GM23338 (cell line): ENCODE measurements at regions not wholly inside any gene's neighbourhood (a gene's known extent, or its start where the extent isn't known, plus 50 kb on each side); places are given as distances from the start of the nearest gene placed in this dataset.

Experiments
- ATAC-seq: fragments of 200-7000 bp; cut with Tn5 transposase; 3 replicates; pipeline ENCODE4 v1.9.1; 2020
- DNase-seq: peaks from one replicate; pipeline ENCODE4 v3.0.0-alpha.2; 2015; ENCODE audit warnings: low spot score
- H2AFZ ChIP-seq: fragments of 200-600 bp; sonication (generic); 2 replicates; pipeline ENCODE4 v1.8.0; 2016; ENCODE audit warnings: antibody characterized with exemption, mild to moderate bottlenecking, moderate library complexity
- H3F3A ChIP-seq: fragments of 200-600 bp; sonication (generic); replicated peaks from 2 replicates; pipeline ENCODE4 v1.8.0; 2017; ENCODE audit warnings: antibody characterized with exemption, mixed run types, low read depth
- H3K27ac ChIP-seq: fragments of 200-600 bp; sonication (generic); 2 replicates; pipeline ENCODE4 v1.6.1; 2016; ENCODE audit warnings: low read depth
- H3K27me3 ChIP-seq: fragments of 200-600 bp; sonication (generic); 2 replicates; pipeline ENCODE4 v1.8.0; 2016; ENCODE audit warnings: mild to moderate bottlenecking, mixed run types, moderate library complexity; ENCODE audit not compliant: insufficient read depth
- H3K36me3 ChIP-seq: fragments of 200-600 bp; sonication (generic); 2 replicates; pipeline ENCODE4 v1.8.0; 2016; ENCODE audit warnings: mild to moderate bottlenecking; ENCODE audit not compliant: insufficient read depth
- H3K4me1 ChIP-seq: fragments of 200-600 bp; sonication (generic); 2 replicates; pipeline ENCODE4 v1.8.0; 2016; ENCODE audit warnings: mild to moderate bottlenecking, moderate library complexity; ENCODE audit not compliant: insufficient read depth
- H3K4me2 ChIP-seq: fragments of 200-600 bp; sonication (generic); 2 replicates; pipeline ENCODE4 v1.7.1; 2017; ENCODE audit warnings: mixed run types
- H3K4me3 ChIP-seq: fragments of 200-600 bp; sonication (generic); 2 replicates; pipeline ENCODE4 v1.6.1; 2016; ENCODE audit warnings: mixed run types
- H3K79me2 ChIP-seq: fragments of 200-600 bp; sonication (generic); replicated peaks from 2 replicates; pipeline ENCODE4 v1.8.0; 2017; ENCODE audit warnings: mild to moderate bottlenecking; ENCODE audit not compliant: insufficient read depth
- H3K9me2 ChIP-seq: fragments of 200-600 bp; sonication (generic); 2 replicates; pipeline ENCODE4 v1.8.0; 2017; ENCODE audit not compliant: insufficient read depth
- H4K20me1 ChIP-seq: fragments of 200-600 bp; sonication (generic); replicated peaks from 2 replicates; pipeline ENCODE4 v1.8.0; 2017; ENCODE audit warnings: mild to moderate bottlenecking; ENCODE audit not compliant: insufficient read depth
- H3K27ac Mint-ChIP-seq: 2 replicates; pipeline ENCODE4 v1.8.0; 2020; ENCODE audit warnings: inconsistent platforms, mild to moderate bottlenecking, moderate library complexity, mixed read lengths
- H3K27me3 Mint-ChIP-seq: 3 replicates; pipeline ENCODE4 v1.8.0; 2022; ENCODE audit warnings: low read depth, mild to moderate bottlenecking, moderate library complexity, mixed read lengths, inconsistent platforms; ENCODE audit not compliant: insufficient read depth, poor library complexity
- H3K36me3 Mint-ChIP-seq: 3 replicates; pipeline ENCODE4 v1.8.0; 2021; ENCODE audit warnings: low read depth, mild to moderate bottlenecking, inconsistent platforms, moderate library complexity, mixed read lengths
- H3K4me1 Mint-ChIP-seq: 3 replicates; pipeline ENCODE4 v1.8.0; 2020; ENCODE audit warnings: mild to moderate bottlenecking, inconsistent platforms, mixed read lengths
- H3K4me3 Mint-ChIP-seq: 3 replicates; pipeline ENCODE4 v1.8.0; 2021; ENCODE audit warnings: moderate library complexity, mild to moderate bottlenecking, inconsistent platforms, mixed read lengths
- H3K9me3 Mint-ChIP-seq: 3 replicates; pipeline ENCODE4 v1.8.0; 2020; ENCODE audit warnings: moderate library complexity, mild to moderate bottlenecking, inconsistent platforms, mixed read lengths
- CREB1 ChIP-seq: fragments of 250-450 bp; sonication (Bioruptor Pico); IDR thresholded peaks from 2 replicates; pipeline ENCODE4 v1.5.0; 2020; ENCODE audit warnings: low read depth, mild to moderate bottlenecking, moderate library complexity
- CTCF ChIP-seq, 2 experiments: fragments of 200-600 bp in 1 of 2; sonication (generic) in 1 of 2; conservative IDR thresholded peaks; 2 replicates each; pipeline versions ENCODE4 v1.5.1 to v1.6.1; 2016 to 2017; ENCODE audit warnings: antibody characterized with exemption in 2 of 2, low read depth in 2 of 2, mild to moderate bottlenecking in 2 of 2, moderate library complexity in 1 of 2
- ETS1 ChIP-seq: IDR thresholded peaks from 2 replicates; pipeline ENCODE4 v1.6.1; 2016; ENCODE audit warnings: antibody characterized with exemption
- EZH2 ChIP-seq: fragments of 200-600 bp; sonication (generic); IDR thresholded peaks from one replicate; pipeline ENCODE4 v1.8.0; 2017; ENCODE audit warnings: antibody characterized with exemption, mild to moderate bottlenecking, low read depth; ENCODE audit not compliant: unreplicated experiment
- EZH2phosphoT487 ChIP-seq: fragments of 200-600 bp; sonication (generic); IDR thresholded peaks from one replicate; pipeline ENCODE4 v1.8.1; 2018; ENCODE audit warnings: antibody characterized with exemption; ENCODE audit not compliant: unreplicated experiment
- JUNB ChIP-seq: IDR thresholded peaks from one replicate; pipeline ENCODE4 v1.6.1; 2016; ENCODE audit warnings: antibody characterized with exemption; ENCODE audit not compliant: unreplicated experiment
- NANOG ChIP-seq: IDR thresholded peaks from 2 replicates; pipeline ENCODE4 v1.6.1; 2016; ENCODE audit warnings: antibody characterized with exemption, borderline replicate concordance
- POLR2AphosphoS5 ChIP-seq: IDR thresholded peaks from 2 replicates; pipeline ENCODE4 v1.6.1; 2016; ENCODE audit warnings: antibody characterized with exemption, low read depth
- REST ChIP-seq: IDR thresholded peaks from one replicate; pipeline ENCODE4 v1.6.1; 2018; ENCODE audit warnings: antibody characterized with exemption; ENCODE audit not compliant: unreplicated experiment
- STAT1 ChIP-seq: IDR thresholded peaks from one replicate; pipeline ENCODE4 v1.6.1; 2016; ENCODE audit warnings: antibody characterized with exemption; ENCODE audit not compliant: unreplicated experiment
- ZNF114 ChIP-seq: fragments of 250-450 bp; sonication (Bioruptor Pico); IDR thresholded peaks from 2 replicates; pipeline ENCODE4 v1.5.0; 2020; ENCODE audit warnings: mild to moderate bottlenecking, moderate library complexity
- ZNF331 ChIP-seq: fragments of 250-450 bp; sonication (Bioruptor Pico); IDR thresholded peaks from 2 replicates; pipeline ENCODE4 v1.5.0; 2020; ENCODE audit warnings: low read depth, mild to moderate bottlenecking, moderate library complexity
- ZNF462 ChIP-seq: fragments of 250-450 bp; sonication (Bioruptor Pico); IDR thresholded peaks from 2 replicates; pipeline ENCODE4 v1.5.0; 2020; ENCODE audit warnings: mild to moderate bottlenecking, moderate library complexity

DNA sequence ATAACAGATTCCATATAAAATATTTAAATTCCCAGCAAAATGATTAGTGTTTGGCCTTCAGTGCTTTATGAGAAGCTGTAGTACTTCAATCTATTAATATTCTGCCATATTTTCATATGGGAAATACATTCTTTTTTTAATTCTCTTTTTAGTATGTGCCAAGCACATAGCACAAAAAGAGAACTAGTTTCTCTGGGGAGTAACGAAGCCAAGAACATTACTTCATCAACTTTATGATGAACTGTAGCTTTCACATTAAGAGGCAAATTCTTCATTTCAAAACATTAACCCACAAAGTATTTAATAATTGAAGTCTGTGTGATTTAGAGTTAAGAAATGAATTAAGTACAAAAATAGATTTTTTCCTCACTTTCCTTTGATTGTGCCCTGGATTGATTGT, 281.0 kb upstream of the EYS start:
- H3K27me3 Mint-ChIP-seq, result no peaks in the 10 kb centered on the region
- H3K9me3 Mint-ChIP-seq, result peaks cover 33% of the 10 kb centered on the region

More for the DNA sequence above, 281.0 kb upstream of the EYS start:
- no peak for TF ChIP-seq JUNB
- no peak for TF ChIP-seq CREB1 (CRISPR knock-in tag)
- no peak for TF ChIP-seq POLR2AphosphoS5
- no peak for TF ChIP-seq STAT1
- TF ChIP-seq EZH2, result no peak
- TF ChIP-seq ZNF114, result no peak
- TF ChIP-seq EZH2phosphoT487, result no peak
- no peak for TF ChIP-seq ETS1
- no peak for TF ChIP-seq REST
- TF ChIP-seq CTCF (conservative IDR thresholded peaks at IDR 0.05; ENCODE audit: low read depth in 2 of 2), result no peak
- no peak for TF ChIP-seq ZNF331 (CRISPR knock-in tag)
- TF ChIP-seq ZNF462 (CRISPR knock-in tag), result no peak
- TF ChIP-seq NANOG, result no peak
- no peaks in the 10 kb centered on the region for H3K36me3 ChIP-seq
- Mint-ChIP-seq H3K4me3 (no peak overlapping the region), H3K27ac (no peak overlapping the region), H3K36me3 (peaks cover 5% of the 10 kb centered on the region; the same call in 1 of the 3 replicates), H3K4me1 (no peaks in the 10 kb centered on the region)
- 0 out of 2 replicates have a peak, but pooled peaks cover 9% of the 10 kb centered on the region for H3K9me2 ChIP-seq
- H4K20me1 ChIP-seq, result no peaks in the 10 kb centered on the region
- no peak for DNase-seq
- no peaks in the 10 kb centered on the region for H3F3A ChIP-seq
- H2AFZ ChIP-seq, result no peak overlapping the region
- H3K4me2 ChIP-seq, result no peak overlapping the region
- H3K79me2 ChIP-seq, result no peaks in the 10 kb centered on the region
- no peak for ATAC-seq
- H3K27ac ChIP-seq, result no peak overlapping the region
- no peaks in the 10 kb centered on the region for H3K4me1 ChIP-seq
- H3K4me3 ChIP-seq, result no peak overlapping the region
- H3K27me3 ChIP-seq, result no peaks in the 10 kb centered on the region
